ENCODE measurements at regions not wholly inside any gene's neighbourhood (a gene's known extent, or its start where the extent isn't known, plus 50 kb on each side); places are given as distances from the start of the nearest gene placed in this dataset.

GRCh38 chr22:27258616-27259172 is 542.9 kb downstream of the MN1 start:
- TF ChIP-seq, protein P1, sequence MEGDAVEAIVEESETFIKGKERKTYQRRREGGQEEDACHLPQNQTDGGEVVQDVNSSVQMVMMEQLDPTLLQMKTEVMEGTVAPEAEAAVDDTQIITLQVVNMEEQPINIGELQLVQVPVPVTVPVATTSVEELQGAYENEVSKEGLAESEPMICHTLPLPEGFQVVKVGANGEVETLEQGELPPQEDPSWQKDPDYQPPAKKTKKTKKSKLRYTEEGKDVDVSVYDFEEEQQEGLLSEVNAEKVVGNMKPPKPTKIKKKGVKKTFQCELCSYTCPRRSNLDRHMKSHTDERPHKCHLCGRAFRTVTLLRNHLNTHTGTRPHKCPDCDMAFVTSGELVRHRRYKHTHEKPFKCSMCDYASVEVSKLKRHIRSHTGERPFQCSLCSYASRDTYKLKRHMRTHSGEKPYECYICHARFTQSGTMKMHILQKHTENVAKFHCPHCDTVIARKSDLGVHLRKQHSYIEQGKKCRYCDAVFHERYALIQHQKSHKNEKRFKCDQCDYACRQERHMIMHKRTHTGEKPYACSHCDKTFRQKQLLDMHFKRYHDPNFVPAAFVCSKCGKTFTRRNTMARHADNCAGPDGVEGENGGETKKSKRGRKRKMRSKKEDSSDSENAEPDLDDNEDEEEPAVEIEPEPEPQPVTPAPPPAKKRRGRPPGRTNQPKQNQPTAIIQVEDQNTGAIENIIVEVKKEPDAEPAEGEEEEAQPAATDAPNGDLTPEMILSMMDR (IDR thresholded peaks at IDR 0.05; ENCODE audit: low read length), result no peak
- no peak for TF ChIP-seq EZH2 (optimal IDR thresholded peaks at IDR 0.05; ENCODE audit: low read depth, low read length)

Measured in MM.1S (cell line).